ENCODE measurements at regions not wholly inside any gene's neighbourhood (a gene's known extent, or its start where the extent isn't known, plus 50 kb on each side); places are given as distances from the start of the nearest gene placed in this dataset.
"Not testable (repeated sequence)": the region's sequence is repeated elsewhere in the genome, so short reads cannot be mapped to it uniquely, and the experiment has no call there.

DNA sequence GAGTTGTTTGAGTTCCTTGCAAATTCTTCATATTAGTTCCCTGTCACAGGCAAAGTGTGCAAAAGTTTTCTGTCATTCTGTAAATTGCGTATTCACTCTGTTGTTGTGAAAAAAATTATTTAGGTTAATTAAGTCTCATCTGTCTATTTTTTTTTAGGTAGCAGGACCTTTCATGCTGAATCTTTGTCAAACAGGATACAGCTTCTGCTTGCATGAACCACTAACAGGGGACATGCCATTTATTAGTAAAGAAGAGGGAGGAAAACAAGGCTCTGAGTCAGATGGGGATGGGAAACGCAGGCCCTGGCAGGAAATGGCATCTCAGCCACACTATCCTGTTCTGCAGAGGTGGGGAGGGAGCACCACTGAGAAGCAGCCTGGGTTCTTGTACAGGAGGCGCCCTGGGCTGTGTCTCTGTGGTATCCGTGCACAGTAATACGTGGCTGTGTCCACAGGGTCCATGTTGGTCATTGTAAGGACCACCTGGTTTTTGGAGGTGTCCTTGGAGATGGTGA, 1243.8 kb downstream of the TMEM121 start:
- DNase-seq (ENCODE audit: low spot score) = not testable (repeated sequence)

DNA sequence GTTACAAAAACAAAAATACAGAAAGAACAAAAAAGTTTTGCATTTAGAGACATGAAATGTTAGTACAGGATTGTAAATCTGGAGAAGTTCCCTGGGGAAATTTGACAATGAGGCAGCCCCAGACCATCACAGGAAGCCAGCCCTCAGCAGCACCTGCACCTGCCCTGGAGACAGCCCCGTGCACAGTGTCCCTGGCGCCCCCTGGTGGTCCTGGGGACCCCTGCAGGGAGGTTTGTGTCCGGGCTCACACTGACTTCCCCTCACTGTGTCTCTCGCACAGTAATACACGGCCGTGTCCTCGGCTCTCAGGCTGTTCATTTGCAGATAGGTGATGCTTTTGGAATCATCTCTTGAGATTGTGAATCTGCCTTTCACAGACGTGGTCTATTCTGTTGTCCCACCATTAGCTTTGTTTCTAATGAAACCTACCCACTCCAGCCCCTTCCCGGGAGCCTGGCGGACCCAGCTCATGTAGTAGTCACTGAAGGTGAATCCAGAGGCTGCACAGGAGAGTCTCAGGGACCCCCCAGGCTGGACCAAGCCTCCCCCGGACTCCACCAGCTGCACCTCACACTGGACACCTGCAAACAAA, 1248.6 kb downstream of the TMEM121 start:
- peak; percentile 81 for DNase-seq (ENCODE audit: low spot score)

DNA sequence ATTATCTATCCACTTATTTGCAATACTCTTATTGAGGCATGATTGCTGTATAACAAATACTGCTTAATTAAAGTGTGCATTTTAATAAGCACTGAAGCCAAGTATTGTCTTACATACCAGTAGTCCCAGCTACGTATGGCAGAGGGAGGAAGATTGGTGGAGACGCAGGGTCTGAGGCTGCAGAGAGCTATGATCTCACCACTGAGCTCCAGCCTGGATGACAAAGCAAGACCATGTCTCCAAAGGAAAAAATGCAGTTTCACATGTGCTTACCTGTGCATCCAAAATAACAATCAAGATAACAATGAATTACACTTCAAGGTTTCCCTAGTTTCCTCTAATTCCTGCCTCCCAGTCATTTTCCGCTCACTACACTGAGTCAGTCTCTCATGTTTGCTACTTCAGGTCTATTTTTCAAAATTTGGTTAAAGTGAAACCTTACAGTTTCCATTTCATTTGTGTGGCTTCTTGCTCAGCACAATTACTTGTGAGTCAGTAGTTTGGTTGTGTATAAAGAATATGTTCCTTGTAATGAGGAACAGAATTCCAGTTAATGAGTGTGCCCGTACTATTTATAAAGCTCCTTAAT, 1250.1 kb downstream of the TMEM121 start:
- no peak for DNase-seq (ENCODE audit: low spot score)

DNA sequence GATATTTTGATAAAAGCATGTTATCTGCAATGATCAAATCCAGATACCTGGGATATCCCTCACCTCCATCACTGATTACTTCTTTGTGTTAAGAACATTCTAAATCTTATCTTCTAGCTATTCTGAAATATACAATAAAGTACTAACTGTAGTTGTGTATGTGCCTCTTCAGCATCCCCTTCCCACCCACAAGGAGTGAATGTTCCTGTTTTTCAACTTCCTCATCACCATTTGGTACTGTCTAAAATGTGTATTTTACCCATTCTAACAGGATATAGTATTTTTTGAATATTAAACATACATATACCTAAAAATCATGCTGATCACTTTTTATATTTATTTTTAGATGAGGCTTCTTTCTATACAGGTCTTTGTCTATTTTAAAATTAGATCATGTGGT, 1252.6 kb downstream of the TMEM121 start:
- no peak for DNase-seq (ENCODE audit: low spot score)

DNA sequence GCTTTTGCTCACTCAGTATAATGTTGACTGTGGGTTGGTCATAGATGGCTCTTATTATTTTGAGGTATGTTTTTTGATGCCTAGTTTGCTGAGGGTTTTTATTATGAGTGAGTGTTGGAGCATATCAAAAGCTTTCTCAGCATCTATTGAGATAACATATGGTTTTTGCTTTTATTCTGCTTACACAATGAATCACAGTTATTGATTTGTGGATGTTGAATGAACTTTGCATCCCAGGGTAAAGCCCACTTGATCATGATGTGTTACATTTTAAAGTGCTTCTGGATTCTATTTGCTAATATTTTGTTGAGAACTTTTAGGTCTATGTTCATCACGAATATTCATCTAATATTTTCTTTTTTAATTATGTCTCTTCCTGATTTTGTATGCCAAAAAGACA, 1260.3 kb downstream of the TMEM121 start:
- no peak for DNase-seq (ENCODE audit: low spot score)

DNA sequence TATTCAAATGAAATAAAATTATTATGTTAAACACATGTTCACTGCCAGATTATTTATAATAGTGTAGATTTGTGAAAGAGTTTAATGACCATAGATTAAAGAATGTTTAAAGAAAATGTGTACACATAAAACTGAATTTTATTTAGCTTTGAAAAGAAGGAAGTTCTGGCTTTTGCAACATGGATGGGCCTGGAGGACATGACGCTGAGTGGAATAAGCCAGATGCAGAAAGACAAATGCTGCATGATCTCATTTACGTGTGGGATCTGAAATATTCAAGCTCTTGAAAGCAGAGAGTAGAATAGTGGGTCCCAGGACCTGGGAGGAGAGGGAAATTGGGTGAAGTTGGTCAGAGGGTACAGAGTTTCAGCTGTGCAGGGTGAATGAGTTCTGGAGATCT, 1261.2 kb downstream of the TMEM121 start:
- DNase-seq (ENCODE audit: low spot score) = no peak

DNA sequence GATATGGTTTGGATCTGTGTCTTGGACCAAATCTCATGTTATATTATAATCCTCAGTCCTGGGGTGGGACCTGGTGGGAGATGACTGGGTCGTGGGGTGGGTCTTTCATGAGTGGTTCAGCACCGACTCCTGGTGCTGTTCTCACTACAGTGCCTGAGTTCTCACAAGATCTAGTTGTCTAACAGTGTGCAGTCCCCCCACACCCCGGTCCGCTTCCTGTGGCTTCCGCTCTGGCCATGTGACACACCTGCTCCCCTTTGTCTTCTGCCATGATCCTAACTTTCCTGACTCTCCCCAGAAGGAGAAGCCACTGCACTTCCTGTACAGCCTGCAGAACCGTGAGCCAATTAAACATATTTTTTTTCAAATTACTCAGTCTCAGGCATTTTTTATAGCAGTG, 1262.2 kb downstream of the TMEM121 start:
- DNase-seq (ENCODE audit: low spot score) = no peak

DNA sequence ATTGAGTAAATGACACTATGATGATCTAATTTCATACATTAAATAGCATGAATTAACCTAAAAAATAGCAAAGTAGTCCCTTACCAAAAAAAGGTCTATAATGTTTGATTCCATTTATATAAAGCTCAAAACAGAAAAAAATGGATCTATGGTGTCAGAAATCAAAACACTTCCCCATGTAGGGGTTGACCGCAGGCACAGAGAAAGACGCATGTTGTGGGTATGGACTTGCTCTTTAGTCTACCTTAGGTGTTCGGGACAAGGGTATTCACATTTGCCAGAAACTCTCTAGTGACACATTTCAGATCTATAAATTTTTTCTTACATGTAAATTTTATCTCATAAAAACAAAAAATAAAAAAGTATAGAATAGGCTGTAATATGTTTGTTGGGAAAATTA, 1262.9 kb downstream of the TMEM121 start:
- no peak for DNase-seq (ENCODE audit: low spot score)

DNA sequence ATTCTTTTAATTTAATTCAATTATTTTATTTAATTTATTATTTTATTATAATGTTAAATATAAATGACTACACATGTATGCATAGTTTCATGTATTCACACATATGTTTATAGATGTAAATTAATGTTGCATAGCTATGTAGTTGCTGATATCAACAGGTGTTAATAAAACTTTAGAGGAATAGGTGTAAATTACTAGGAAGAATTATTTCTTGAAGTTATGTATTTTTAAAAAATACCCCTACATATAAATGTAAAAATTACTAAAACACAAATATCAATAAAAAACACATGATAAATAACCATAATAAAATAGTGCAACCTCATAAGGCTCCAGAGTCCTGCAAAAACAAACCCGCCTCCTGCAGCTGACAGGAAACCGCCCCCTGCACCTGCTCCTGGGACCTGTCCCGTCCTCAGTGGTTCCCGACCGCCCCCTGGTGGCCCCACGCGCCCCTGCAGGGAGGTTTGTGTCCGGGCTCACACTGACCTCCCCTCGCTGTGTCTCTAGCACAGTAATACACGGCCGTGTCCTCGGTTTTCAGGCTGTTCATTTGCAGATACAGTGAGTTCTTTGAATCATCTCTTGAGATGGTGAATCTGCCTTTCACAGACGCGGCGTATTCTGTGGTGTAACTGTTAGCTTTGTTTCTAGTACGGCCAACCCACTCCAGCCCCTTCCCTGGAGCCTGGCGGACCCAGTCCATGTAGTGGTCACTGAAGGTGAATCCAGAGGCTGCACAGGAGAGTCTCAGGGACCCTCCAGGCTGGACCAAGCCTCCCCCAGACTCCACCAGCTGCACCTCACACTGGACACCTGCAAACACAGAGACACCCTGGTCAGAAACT, 1264.0 kb downstream of the TMEM121 start:
- peak; percentile 90 for DNase-seq (ENCODE audit: low spot score)

DNA sequence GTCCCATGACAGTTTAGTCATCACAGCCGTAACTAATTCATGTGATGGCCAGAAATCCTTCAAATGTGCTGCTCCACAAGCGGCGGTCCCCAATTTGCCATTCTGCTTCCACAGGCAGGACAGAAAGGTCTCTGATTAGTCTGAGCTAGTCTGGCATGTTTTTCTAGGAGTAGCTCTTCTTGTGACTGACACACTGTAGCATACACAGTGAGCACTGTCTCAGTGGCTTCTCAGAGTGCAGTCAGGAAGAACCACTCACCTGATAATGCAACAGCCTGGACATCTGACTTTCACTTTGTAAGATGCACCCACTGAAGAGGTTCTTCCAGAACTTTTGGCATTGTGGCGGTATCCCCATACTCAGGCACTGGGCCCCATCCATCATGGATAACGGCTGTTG, 1266.2 kb downstream of the TMEM121 start:
- DNase-seq (ENCODE audit: low spot score) = no peak

DNA sequence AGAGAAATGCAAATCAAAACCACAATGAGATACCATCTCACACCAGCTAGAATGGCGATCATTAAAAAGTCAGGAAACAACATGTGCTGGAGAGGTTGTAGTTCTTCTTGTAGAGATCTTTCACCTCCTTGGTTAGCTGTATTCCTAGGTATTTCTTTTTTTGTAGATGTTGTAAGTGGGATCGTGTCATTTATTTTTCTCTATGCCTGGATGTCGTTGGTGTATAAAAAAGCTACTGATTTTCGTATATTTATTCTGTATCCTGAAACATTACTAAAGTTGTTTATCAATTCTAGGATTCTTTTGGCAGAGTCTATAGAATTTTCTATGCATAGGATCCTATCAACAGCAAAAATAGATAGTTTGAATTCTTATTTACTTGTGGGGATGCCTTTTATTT, 1271.8 kb downstream of the TMEM121 start:
- not testable (repeated sequence) for DNase-seq (ENCODE audit: low spot score)

DNA sequence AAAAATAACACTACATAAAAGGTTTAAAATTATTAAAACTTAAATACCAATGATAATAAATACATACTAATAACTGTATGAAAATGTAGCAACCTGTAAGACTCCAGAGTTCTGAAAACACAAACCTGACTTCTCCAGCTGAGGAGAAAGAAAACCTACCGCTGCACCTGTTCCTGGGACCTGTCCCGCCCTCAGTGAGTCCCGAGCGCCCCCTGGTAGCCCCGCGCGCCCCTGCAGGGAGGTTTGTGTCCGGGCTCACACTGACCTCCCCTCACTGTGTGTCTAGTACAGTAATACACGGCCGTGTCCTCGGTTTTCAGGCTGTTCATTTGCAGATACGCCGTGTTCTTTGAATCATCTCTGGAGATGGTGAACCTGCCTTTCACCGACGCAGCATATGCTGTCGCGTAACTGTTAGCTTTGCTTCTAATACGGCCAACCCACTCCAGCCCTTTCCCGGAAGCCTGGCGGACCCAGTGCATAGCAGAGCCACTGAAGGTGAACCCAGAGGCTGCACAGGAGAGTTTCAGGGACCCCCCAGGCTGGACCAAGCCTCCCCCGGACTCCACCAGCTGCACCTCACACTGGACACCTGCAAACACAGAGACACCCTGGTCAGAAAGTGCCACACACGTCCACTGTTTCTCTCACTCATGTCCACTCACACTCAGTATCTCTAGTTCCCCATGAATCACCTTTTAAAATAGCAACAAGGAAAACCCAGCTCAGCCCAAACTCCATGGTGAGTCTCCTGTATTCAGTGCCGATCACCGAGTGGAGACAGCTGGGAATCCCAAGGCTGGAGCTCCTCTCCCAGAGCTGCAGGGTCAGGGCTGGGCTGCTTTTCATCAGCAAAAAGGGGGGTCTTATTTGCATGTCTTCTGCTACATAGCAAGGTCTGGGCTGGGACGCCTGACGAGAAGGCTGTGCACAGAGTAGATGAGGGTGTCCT, 1276.3 kb downstream of the TMEM121 start:
- peak; percentile 70 for DNase-seq (ENCODE audit: low spot score)

DNA sequence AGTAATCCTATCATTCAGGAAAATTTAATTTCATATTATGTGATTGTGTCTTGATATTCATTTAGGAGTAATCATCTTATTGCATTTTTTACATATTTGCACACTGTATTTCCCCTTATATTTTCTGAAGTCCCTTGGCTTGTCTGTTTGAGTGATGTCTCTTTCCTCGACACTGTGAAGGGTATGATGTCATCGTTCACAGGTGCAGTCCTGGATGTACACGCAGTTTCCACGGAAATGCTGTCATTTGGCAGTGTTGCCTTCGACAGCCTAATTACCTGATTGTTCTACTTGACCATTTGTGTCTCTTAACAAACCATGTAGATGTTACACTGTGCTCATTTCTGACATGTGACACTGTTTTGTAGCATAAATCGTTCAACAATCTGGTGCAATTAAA, 1277.0 kb downstream of the TMEM121 start:
- DNase-seq (ENCODE audit: low spot score) = peak; percentile 20

DNA sequence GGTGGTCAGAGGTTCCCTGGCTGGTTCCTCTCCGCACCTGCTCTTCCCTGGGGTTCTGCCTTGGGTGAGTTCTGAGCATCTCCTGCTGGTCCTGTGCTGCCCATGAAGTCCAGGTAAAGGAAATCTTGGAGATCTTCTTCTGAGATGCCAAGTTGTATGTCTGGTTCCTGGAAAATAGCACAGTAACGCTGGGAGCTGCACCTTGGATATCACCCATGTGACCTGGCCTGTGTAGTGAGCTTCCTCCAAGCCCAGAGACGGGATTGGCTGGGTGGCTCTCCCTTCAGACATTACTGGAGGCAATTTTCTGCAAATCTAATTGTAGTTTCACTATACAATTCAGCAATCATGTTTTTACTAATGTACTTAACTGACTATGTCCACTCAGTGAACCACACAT, 1281.1 kb downstream of the TMEM121 start:
- no peak for DNase-seq (ENCODE audit: low spot score)

DNA sequence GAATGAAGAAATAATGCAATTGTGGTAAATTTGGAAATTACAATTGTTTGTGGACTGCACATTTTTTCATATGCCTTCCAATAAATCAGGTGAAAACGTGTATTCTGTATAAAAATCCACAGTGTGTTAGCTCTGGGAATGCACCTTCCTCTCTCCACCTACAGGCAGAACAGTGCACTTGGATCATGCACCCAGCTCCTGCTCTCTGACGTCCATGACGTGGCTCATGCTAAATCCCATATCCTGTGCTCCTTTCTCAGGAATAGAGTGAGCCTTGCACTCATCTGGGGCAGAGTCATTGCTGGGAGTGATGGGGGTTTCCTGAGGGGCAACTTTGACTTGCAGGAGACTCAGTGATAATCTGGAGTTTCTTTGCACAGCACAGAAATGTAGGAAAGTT, 1282.1 kb downstream of the TMEM121 start:
- DNase-seq (ENCODE audit: low spot score) = no peak

DNA sequence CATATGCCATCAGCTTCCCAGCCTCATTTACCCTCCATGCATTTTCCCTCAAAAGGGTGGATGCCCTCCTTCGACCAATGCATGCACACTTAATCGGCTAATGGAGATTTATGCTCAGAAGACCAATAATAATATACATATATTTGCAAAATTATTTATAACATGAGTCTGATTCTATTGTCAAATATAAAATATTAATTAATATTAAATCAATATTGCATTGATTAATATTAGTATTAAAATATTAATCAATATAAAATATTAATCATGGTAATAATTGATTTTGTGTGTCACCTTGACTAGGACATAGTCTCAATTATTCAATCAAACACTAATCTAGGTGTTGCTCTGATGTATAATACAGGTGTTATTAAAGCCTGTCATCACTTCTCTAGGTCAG, 1282.5 kb downstream of the TMEM121 start:
- no peak for DNase-seq (ENCODE audit: low spot score)

DNA sequence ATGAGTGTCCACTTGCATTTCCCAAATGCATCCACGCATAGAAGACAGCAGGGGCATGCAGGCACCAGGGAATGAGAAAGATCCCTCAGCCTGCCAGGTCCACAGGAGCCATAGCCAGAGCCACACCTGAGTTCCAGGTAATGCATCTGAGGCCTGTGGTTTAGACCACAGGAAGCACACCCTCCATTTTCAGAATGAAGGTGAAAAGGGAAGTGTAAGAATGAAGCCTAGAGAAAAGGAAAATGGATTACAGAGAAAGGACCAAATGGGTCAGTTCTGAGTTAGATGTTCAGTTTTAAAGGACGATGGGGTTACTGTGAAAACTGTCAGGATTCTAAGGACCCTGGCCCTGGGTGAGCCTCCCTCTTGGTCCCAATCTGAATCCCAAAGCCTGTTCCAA, 1283.2 kb downstream of the TMEM121 start:
- DNase-seq (ENCODE audit: low spot score) = no peak

DNA sequence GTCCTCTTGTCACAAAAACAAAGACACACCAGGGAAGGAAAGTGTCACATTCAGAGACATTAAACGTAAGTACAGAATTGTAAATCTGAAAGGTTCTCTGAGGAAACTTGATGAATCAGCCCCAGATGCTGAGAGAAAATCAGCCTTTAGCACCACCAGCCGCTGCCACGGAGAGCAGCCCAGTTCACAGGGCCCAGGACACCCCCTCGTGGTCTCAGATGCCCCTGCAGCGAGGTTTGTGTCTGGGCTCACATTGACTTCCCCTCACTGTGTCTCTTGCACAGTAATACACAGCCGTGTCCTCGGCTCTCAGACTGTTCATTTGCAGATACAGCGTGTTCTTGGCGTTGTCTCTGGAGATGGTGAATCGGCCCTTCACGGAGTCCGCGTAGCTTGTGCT, 1283.8 kb downstream of the TMEM121 start:
- DNase-seq (ENCODE audit: low spot score) = peak; percentile 75

DNA sequence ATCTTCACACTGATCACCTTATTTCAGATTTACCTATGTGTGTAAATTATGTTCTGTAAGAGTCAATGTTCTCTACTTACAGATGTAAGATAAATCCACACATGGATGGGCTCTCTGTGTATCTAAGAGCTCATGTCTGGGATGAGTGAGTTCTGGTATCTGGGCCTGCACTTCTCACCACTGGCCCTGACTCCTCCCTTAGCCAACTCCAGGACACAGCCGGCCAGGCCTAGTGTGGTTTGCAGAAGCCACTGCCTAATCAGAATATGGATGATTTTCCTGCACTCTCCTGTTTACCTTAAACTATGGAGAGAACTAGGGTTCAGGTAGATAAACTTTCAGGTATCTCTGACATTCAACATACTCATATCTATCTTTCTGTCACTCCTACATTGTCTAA, 1284.8 kb downstream of the TMEM121 start:
- DNase-seq (ENCODE audit: low spot score) = no peak

DNA sequence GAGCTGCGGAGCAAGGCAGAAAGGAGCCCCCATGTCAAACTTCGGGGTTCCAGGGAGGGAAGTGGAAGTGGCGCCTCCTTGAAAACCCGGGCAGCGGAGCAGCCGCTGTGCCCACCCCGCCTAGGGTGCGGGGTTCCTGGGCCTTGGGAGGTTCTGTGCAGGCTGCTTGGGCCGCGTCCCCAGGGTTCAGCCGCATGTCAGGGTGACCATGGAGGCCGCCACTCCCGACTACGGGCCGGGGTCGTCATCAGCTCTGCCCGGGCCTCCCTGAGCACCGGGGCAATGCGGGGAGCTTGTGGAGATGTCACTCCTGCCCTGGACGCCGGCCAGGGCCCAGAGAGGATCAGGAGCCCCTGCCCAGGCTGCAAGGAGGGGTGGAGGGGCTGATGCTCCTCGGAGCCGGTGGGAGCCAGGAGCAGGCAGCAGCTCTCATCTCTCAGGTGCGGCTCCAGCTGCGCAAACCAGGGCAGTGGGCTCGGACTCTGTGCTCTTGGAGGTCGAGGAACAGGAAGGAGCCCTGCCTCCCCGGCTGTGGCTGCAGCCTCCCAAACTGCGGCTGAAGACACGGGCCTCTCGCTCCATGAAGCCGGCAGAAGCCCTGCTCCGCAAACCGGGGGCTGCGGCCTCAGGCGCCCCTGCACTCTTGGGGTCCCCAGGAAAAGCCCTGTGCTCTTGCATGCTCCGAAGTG, 1286.5 kb downstream of the TMEM121 start:
- no peak for DNase-seq (ENCODE audit: low spot score)

DNA sequence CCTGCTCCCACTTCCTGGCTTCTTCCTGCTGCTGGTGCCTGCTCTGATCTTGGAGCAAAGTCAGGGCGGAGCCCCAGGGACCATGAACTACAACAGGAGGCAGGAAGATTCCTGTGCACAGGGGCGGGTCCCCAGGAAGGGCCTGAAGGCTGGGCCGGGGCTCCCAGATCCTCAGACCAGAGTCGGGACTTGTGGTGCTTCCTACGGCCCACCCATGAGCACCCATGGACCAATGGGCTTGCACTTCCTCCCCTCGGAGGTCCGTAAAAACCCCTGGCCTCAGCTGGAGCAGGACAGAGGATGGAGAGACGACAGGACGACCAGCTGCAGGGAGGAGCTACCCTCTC, 1287.1 kb downstream of the TMEM121 start:
- DNase-seq (ENCODE audit: low spot score) = no peak

DNA sequence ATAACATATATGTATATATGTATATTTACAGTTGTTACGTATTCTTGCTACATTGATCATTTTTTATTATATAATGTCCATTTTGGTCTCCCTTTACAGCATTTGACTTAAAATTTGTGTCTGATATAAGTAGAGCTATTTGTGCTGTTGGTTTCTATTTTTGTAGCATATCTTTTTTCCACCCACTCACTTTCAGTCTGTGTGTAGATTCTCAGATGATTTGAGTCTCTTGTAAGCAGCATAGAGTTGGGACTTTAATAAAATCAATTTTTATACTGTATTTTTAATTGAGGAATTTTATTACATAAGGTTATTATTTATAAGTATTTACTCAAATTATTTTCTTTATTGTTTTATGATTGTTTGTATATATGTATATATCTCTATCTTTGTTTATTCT, 1293.7 kb downstream of the TMEM121 start:
- no peak for DNase-seq (ENCODE audit: low spot score)
